ENCODE measurements at regions not wholly inside any gene's neighbourhood (a gene's known extent, or its start where the extent isn't known, plus 50 kb on each side); places are given as distances from the start of the nearest gene placed in this dataset.

DNA sequence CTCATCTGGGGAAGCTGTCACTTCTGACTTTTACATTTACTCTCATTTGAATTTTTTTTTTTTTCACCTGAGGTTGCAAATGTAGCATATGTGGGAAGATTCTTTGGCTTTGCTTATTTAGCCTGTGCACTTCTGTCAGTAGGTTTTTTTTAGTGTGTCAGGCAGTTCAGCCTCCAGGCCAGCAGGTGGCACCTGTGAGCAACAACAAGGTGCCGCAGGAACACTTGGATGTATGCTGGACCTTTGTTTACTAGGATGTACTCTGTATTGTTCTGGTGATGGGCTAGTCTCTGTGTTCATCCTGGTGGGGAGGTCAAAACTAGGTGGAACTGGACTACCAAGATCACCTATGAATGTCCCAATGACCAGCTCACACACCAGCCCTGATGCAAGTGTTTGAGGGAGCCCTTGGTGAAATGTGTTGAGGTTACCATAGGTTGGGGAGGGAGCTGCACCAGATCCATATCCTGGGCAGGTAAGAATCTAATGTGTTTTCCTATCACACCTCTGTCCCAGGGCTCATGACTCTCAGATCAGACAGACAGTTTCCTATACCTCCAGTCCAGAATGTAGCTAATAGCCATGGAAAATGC is 618.2 kb downstream of the BRINP3 start:
- Histone ChIP-seq H3K27me3 (no peaks in the 10 kb centered on the region), H3K9ac (no peak overlapping the region), H4K20me1 (no peaks in the 10 kb centered on the region), H3K4me3 (no peak overlapping the region), H3K27ac (no peak overlapping the region), H3K4me2 (no peak overlapping the region), H3K9me3 (peaks cover 5% of the 10 kb centered on the region; the same call in 1 of the 2 replicates), H3K4me1 (no peaks in the 10 kb centered on the region), H3K36me3 (no peaks in the 10 kb centered on the region)
- TF ChIP-seq Cebpa-rat (IDR thresholded peaks at IDR 0.05): no peak

DNA sequence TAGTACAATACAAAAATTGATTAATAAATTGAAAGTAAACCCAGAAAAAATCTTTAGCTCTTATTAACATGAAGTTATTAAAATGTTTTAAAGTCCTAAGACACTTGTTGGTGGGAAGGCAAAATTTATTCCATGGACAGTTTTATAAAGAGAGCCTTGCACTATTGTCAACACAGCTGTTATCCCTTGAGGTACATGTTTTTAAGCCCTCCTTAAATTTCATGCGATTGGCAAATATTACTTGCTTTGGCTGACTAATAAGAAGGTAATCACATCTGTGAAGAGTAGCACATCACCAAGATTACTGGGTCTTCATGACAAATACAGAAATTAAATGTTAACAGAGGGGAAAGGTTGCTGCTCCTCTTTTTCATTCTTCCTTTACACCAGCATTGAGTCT is 611.1 kb downstream of the BRINP3 start:
- H4K20me1 ChIP-seq: no peaks in the 10 kb centered on the region
- TF ChIP-seq Cebpa-rat (IDR thresholded peaks at IDR 0.05): no peak
- no peak overlapping the region for H3K9ac ChIP-seq
- no peaks in the 10 kb centered on the region for H3K4me1 ChIP-seq
- no peak overlapping the region for H3K4me2 ChIP-seq
- H3K4me3 ChIP-seq: no peak overlapping the region
- no peak overlapping the region for H3K27ac ChIP-seq
- no peaks in the 10 kb centered on the region for H3K36me3 ChIP-seq
- no peaks in the 10 kb centered on the region for H3K27me3 ChIP-seq
- H3K9me3 ChIP-seq: no peaks in the 10 kb centered on the region

DNA sequence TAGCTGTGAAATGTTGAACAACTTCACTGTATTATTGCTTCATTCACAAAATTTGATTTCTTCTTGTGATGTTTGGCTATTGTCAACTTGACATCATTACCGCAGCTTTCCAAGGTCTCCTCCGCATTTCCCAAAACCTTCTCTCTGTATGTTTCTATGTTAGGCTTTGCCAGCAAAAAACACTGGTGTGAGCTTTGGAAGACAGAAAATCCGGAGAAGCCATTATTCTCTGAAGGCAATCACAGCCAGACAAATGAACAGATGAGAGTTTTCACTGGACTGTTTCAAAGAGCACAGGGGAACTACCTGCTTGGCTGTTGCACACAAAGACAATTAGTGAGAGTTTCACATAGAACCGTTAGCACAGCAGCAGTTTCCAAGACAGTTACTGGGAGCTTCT is 609.6 kb downstream of the BRINP3 start:
- no peaks in the 10 kb centered on the region for H3K9me3 ChIP-seq
- no peak for TF ChIP-seq Cebpa-rat (IDR thresholded peaks at IDR 0.05)
- H3K4me1 ChIP-seq: no peaks in the 10 kb centered on the region
- no peaks in the 10 kb centered on the region for H4K20me1 ChIP-seq
- H3K4me2 ChIP-seq: no peak overlapping the region
- no peak overlapping the region for H3K27ac ChIP-seq
- no peak overlapping the region for H3K9ac ChIP-seq
- H3K27me3 ChIP-seq: no peaks in the 10 kb centered on the region
- H3K36me3 ChIP-seq: no peaks in the 10 kb centered on the region
- H3K4me3 ChIP-seq: no peak overlapping the region

DNA sequence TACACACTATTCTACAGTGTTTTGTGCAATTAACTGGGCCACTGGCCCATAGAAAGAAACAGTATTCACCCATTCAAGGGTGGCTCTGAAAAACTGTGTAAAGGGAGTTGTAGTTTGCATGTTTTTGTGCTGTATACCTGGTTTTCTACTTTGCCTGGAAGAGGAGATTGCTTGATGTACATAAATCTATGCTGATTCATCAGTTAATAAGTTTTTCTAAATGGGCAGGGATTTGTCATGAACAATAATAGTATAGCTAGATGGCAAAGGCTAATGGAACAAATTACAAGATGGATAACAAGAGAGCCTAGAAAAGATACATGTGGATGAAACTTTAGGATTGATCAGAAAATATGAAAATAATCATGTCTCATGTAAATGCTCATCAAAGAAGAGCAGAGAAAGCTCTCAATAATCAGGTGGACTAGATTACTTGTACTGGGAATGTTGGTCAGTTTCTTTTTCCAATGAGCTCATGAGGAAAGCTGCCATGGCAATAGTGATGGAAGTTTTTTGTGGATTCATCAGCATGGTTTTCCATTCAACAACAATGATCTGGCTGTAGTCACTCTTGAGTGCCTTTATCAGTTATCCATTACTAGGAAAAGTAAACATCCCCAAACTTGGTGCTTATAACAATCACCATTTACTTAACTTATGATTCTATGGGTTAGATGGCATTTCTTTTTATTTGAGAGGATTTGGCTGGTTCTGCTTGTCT is 602.8 kb downstream of the BRINP3 start:
- no peak overlapping the region for H3K9ac ChIP-seq
- H3K27ac ChIP-seq: no peak overlapping the region
- H3K9me3 ChIP-seq: no peaks in the 10 kb centered on the region
- no peaks in the 10 kb centered on the region for H3K27me3 ChIP-seq
- no peak for TF ChIP-seq Cebpa-rat (IDR thresholded peaks at IDR 0.05)
- no peak overlapping the region for H3K4me3 ChIP-seq
- H3K36me3 ChIP-seq: no peaks in the 10 kb centered on the region
- no peaks in the 10 kb centered on the region for H3K4me1 ChIP-seq
- H4K20me1 ChIP-seq: no peaks in the 10 kb centered on the region
- no peak overlapping the region for H3K4me2 ChIP-seq

DNA sequence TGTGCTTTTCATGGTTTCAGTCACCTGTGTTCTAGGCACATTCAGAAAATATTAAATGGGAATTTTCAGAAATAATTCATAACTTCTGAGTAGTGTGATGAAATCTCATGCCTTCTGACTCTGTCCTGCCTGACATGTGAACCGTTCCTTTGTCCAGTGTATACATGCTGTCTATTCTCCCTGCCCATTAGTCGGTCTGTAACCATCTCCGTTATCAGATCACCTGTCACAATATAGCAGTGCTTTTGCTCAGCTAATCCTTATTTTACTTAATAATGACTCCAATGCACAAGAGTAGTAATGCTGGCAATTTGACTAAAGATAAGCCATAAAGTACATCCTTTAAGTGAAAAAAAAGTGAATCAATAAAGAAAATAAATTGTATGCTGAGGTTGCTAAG is 597.5 kb downstream of the BRINP3 start:
- H3K27ac ChIP-seq: no peak overlapping the region
- no peak overlapping the region for H3K4me3 ChIP-seq

DNA sequence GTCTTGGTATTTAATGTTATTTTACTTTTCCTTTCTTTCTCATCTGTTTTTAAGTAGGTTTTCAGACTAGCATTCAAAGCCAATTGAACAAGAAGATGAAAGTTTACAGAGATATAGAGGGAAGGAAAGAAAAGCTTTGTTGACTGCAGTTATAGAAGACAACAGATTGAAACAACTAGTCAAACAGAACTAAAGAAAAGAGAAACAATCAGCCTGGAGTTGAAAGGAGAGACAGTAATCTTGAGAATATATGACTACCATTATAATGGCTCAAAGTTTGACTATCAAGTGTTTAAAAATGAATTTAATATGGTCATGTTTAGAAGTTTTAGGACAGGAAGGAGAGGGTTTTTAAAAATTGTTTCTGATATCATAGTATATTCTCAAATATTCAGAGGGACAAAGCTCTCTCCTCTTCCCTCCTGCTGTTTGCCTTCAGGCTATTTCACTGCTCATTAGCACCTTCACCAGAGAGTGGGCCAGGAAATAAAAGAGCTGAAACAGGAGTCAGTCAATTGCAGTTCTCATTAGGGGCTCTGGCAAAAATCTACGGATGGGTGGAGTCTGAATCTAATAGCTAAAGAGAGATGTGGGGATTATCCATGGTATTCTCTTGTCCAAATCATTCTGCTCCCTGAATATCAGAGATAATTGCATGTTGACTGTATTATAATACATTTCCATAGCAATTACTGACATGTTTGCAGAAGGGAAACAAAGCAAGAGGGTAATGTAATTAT is 577.8 kb downstream of the BRINP3 start:
- Histone ChIP-seq H3K4me2 (no peak overlapping the region), H3K36me3 (no peaks in the 10 kb centered on the region), H3K4me1 (no peaks in the 10 kb centered on the region), H3K9ac (no peak overlapping the region), H3K27me3 (no peaks in the 10 kb centered on the region), H3K4me3 (no peak overlapping the region), H4K20me1 (no peaks in the 10 kb centered on the region), H3K9me3 (no peaks in the 10 kb centered on the region), H3K27ac (no peak overlapping the region)
- TF ChIP-seq Cebpa-rat (IDR thresholded peaks at IDR 0.05): no peak

More for the DNA sequence above, 597.5 kb downstream of the BRINP3 start:
- Histone ChIP-seq H3K9ac (no peak overlapping the region), H4K20me1 (no peaks in the 10 kb centered on the region), H3K4me1 (no peaks in the 10 kb centered on the region), H3K4me2 (no peak overlapping the region), H3K9me3 (no peaks in the 10 kb centered on the region), H3K27me3 (no peaks in the 10 kb centered on the region), H3K36me3 (no peaks in the 10 kb centered on the region)
- TF ChIP-seq Cebpa-rat (IDR thresholded peaks at IDR 0.05): no peak

DNA sequence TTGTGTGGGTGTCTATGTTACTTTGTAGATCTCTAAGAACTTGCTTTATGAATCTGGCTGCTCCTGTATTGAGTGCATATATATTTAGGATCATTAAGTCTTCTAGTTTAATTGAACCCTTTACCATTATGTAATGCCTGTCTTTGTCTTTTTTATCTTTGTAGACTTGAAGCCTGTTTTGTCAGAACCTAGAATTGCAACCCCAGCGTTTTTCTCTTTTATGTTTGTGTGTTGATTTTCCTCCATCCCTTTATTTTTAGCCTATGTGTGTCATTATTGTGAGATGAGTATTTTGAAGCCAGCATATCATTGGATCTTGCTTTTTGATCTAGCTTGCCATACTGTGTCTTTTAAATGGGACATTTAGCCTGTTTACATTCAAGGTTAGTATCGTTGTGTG is 573.2 kb downstream of the BRINP3 start:
- TF ChIP-seq Cebpa-rat (IDR thresholded peaks at IDR 0.05): no peak
- Histone ChIP-seq H3K9ac (no peak overlapping the region), H3K36me3 (no peaks in the 10 kb centered on the region), H3K27ac (no peak overlapping the region), H3K27me3 (no peaks in the 10 kb centered on the region), H3K4me1 (0 out of 2 replicates have a peak, but pooled peaks cover 4% of the 10 kb centered on the region), H4K20me1 (no peaks in the 10 kb centered on the region), H3K4me3 (no peak overlapping the region), H3K4me2 (no peak overlapping the region), H3K9me3 (no peaks in the 10 kb centered on the region)

DNA sequence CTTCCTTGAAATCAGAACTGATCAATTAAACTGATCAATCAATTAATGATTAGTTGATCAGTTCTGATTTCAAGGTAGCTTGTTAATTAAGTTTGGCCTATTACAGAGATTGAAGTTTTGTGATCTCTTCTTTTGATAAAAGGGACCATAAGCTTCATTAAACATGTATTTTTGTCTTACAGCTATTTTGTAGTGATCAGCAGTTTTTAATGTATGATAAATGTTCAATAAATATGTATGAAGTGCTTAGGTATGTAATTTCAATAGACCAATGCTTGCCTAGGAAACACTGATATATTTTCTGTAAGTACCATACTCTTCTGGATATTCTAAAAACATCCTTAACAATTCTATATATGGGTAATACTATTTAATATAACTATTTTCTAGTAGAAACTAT is 569.6 kb downstream of the BRINP3 start:
- Histone ChIP-seq H3K27me3 (no peaks in the 10 kb centered on the region), H3K9ac (no peak overlapping the region), H3K36me3 (no peaks in the 10 kb centered on the region), H3K4me2 (no peak overlapping the region), H3K4me1 (0 out of 2 replicates have a peak, but pooled peaks cover 4% of the 10 kb centered on the region), H3K9me3 (no peaks in the 10 kb centered on the region), H3K27ac (no peak overlapping the region), H3K4me3 (no peak overlapping the region), H4K20me1 (no peaks in the 10 kb centered on the region)
- no peak for TF ChIP-seq Cebpa-rat (IDR thresholded peaks at IDR 0.05)

DNA sequence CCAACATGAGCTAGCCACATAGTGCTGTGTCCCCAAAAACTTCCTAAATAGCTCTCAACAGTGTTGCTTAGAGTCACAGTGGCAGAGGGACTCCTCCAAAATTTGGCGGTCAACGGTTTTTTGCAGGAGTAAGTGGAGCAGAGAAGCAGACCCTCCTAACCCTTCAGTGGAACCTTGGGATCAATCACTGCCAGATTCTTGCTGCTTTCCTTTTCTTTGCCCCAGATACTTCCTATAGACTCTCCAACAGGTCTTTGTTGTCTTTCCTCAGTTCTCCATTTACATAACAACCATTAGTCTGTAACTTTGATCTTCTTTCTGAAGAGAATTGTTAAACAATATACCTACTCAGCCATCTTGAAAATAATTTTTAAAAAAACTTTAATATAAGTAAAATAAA is 556.1 kb downstream of the BRINP3 start:
- no peaks in the 10 kb centered on the region for H3K9me3 ChIP-seq
- H3K9ac ChIP-seq: no peak overlapping the region
- no peaks in the 10 kb centered on the region for H4K20me1 ChIP-seq
- no peaks in the 10 kb centered on the region for H3K27me3 ChIP-seq
- H3K36me3 ChIP-seq: no peaks in the 10 kb centered on the region
- H3K4me2 ChIP-seq: no peak overlapping the region
- no peak for TF ChIP-seq Cebpa-rat (IDR thresholded peaks at IDR 0.05)
- no peaks in the 10 kb centered on the region for H3K4me1 ChIP-seq
- H3K27ac ChIP-seq: no peak overlapping the region
- no peak overlapping the region for H3K4me3 ChIP-seq

DNA sequence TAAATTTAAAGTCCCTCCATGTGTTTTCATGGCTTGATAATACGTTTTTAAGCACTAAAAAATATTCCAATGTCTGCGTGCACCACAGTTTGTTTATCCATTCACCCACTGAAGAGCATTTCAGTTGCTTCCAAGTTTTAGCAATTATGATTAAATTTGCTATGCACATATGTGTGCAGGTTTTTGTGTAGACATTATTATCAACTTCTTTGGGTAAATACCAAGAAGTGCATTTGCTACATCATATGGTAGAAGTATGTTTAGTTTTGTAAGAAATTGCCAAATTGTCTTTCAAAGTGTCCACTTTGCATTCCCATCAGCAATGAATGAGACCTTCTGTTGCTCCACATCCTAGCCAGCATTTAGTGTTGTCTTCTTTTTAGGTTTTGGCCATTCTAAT is 550.0 kb downstream of the BRINP3 start:
- Histone ChIP-seq H3K4me2 (no peak overlapping the region), H3K9me3 (no peaks in the 10 kb centered on the region), H3K27me3 (no peaks in the 10 kb centered on the region), H3K9ac (no peak overlapping the region), H3K36me3 (no peaks in the 10 kb centered on the region), H3K27ac (no peak overlapping the region), H3K4me3 (no peak overlapping the region), H4K20me1 (no peaks in the 10 kb centered on the region), H3K4me1 (no peaks in the 10 kb centered on the region)
- no peak for TF ChIP-seq Cebpa-rat (IDR thresholded peaks at IDR 0.05)

Measured in BLaER1 (cell line).